Activated CD4-positive, alpha-beta T cell treated with anti-CD3 and anti-CD28 coated beads, Interleukin-2, amount 50 U/mL, for 16 hours (primary cell): ENCODE measurements at regions not wholly inside any gene's neighbourhood (a gene's known extent, or its start where the extent isn't known, plus 50 kb on each side); places are given as distances from the start of the nearest gene placed in this dataset.

Source experiments
- DNase-seq: peaks from one replicate; pipeline ENCODE4 v3.0.0-alpha.2; 2020

GRCh38 chr5:31097851-31098250, 95.6 kb upstream of the CDH6 start:
- DNase-seq = no peak

GRCh38 chr5:31096238-31096865, 97.1 kb upstream of the CDH6 start:
- no peak for DNase-seq

- DNase-seq = no peak
Observed at GRCh38 chr5:31095796-31096195, 97.7 kb upstream of the CDH6 start.

- DNase-seq = no peak
Observed at GRCh38 chr5:31091501-31091900, 102.0 kb upstream of the CDH6 start.

- DNase-seq = no peak
Observed at GRCh38 chr5:31090467-31090866, 103.0 kb upstream of the CDH6 start.

- no peak for DNase-seq
Observed at GRCh38 chr5:31086839-31087415, 106.6 kb upstream of the CDH6 start.

- no peak for DNase-seq
Observed at GRCh38 chr5:31084871-31085270, 108.6 kb upstream of the CDH6 start.

- no peak for DNase-seq
Observed at GRCh38 chr5:31083364-31083763, 110.1 kb upstream of the CDH6 start.

GRCh38 chr5:31079668-31080067, 113.8 kb upstream of the CDH6 start:
- no peak for DNase-seq

GRCh38 chr5:31078956-31079355, 114.5 kb upstream of the CDH6 start:
- no peak for DNase-seq

GRCh38 chr5:31075981-31076380, 117.5 kb upstream of the CDH6 start:
- DNase-seq = no peak

GRCh38 chr5:31068287-31068686, 125.2 kb upstream of the CDH6 start:
- no peak for DNase-seq

GRCh38 chr5:31066655-31067328, 126.7 kb upstream of the CDH6 start:
- DNase-seq = no peak

- DNase-seq = no peak
Observed at GRCh38 chr5:31064215-31064614, 129.3 kb upstream of the CDH6 start.

- DNase-seq = no peak
Observed at GRCh38 chr5:31062902-31063580, 130.4 kb upstream of the CDH6 start.

GRCh38 chr5:31059889-31060288, 133.6 kb upstream of the CDH6 start:
- DNase-seq = no peak

- DNase-seq = no peak
Observed at GRCh38 chr5:31054453-31054852, 139.0 kb upstream of the CDH6 start.

GRCh38 chr5:31052937-31053658, 140.4 kb upstream of the CDH6 start:
- DNase-seq = no peak

- DNase-seq = no peak
Observed at GRCh38 chr5:31051316-31051715, 142.2 kb upstream of the CDH6 start.

- DNase-seq = no peak
Observed at GRCh38 chr5:31049936-31050704, 143.4 kb upstream of the CDH6 start.

GRCh38 chr5:31049461-31049860, 144.0 kb upstream of the CDH6 start:
- DNase-seq = no peak
